NCI-H82 treated with DMSO at 0.1 percent for 48 hours (cell line): ENCODE measurements at regions not wholly inside any gene's neighbourhood (a gene's known extent, or its start where the extent isn't known, plus 50 kb on each side); places are given as distances from the start of the nearest gene placed in this dataset.
A peak's percentile ranks its signal among the peaks of the same experiment; 100 is the strongest.
"Not testable (repeated sequence)": the region's sequence is repeated elsewhere in the genome, so short reads cannot be mapped to it uniquely, and the experiment has no call there.

ENCODE experiments used
- DNase-seq: peaks from one replicate; lab custom pipeline; 2025; ENCODE audit not compliant: unreplicated experiment; lab: John Stamatoyannopoulos, UW

GRCh38 chr13:99677116-99677951 is 176.1 kb downstream of the TM9SF2 start:
- no peak for DNase-seq

- no peak for DNase-seq
Observed at GRCh38 chr13:99671746-99672145, 170.5 kb downstream of the TM9SF2 start.

GRCh38 chr13:99669096-99669495 is 167.8 kb downstream of the TM9SF2 start:
- not testable (repeated sequence) for DNase-seq

GRCh38 chr13:99666146-99666805 is 165.0 kb downstream of the TM9SF2 start:
- no peak for DNase-seq

- no peak for DNase-seq
Observed at GRCh38 chr13:99665711-99666110, 164.4 kb downstream of the TM9SF2 start.

- no peak for DNase-seq
Observed at GRCh38 chr13:99663908-99664307, 162.6 kb downstream of the TM9SF2 start.

GRCh38 chr13:99663185-99663825 is 162.0 kb downstream of the TM9SF2 start:
- DNase-seq, result no peak

GRCh38 chr13:99662678-99663077 is 161.4 kb downstream of the TM9SF2 start:
- DNase-seq, result no peak

- no peak for DNase-seq
Observed at GRCh38 chr13:99661791-99662190, 160.5 kb downstream of the TM9SF2 start.

- no peak for DNase-seq
Observed at GRCh38 chr13:99659866-99660554, 158.7 kb downstream of the TM9SF2 start.

- DNase-seq, result no peak
Observed at GRCh38 chr13:99659226-99659625, 158.0 kb downstream of the TM9SF2 start.

- no peak for DNase-seq
Observed at GRCh38 chr13:99658261-99658991, 157.2 kb downstream of the TM9SF2 start.

- no peak for DNase-seq
Observed at GRCh38 chr13:99657848-99658260, 156.6 kb downstream of the TM9SF2 start.

- DNase-seq, result no peak
Observed at GRCh38 chr13:99656844-99657381, 155.6 kb downstream of the TM9SF2 start.

- DNase-seq, result peak; percentile 72
Observed at GRCh38 chr13:99656092-99656745, 154.9 kb downstream of the TM9SF2 start.

- DNase-seq, result no peak
Observed at GRCh38 chr13:99655351-99656091, 154.2 kb downstream of the TM9SF2 start.

- DNase-seq, result no peak
Observed at GRCh38 chr13:99654076-99654475, 152.8 kb downstream of the TM9SF2 start.

GRCh38 chr13:99653526-99653925 is 152.3 kb downstream of the TM9SF2 start:
- no peak for DNase-seq

GRCh38 chr13:99652901-99653300 is 151.6 kb downstream of the TM9SF2 start:
- no peak for DNase-seq
